LoVo (cell line): ENCODE measurements at regions not wholly inside any gene's neighbourhood (a gene's known extent, or its start where the extent isn't known, plus 50 kb on each side); places are given as distances from the start of the nearest gene placed in this dataset.
A peak's percentile ranks its signal among the peaks of the same experiment; 100 is the strongest.
"Not testable (repeated sequence)": the region's sequence is repeated elsewhere in the genome, so short reads cannot be mapped to it uniquely, and the experiment has no call there.

ENCODE experiments used
- DNase-seq: peaks from one replicate; pipeline ENCODE4 v3.0.0-alpha.2; 2016; ENCODE audit warnings: low spot score

DNA sequence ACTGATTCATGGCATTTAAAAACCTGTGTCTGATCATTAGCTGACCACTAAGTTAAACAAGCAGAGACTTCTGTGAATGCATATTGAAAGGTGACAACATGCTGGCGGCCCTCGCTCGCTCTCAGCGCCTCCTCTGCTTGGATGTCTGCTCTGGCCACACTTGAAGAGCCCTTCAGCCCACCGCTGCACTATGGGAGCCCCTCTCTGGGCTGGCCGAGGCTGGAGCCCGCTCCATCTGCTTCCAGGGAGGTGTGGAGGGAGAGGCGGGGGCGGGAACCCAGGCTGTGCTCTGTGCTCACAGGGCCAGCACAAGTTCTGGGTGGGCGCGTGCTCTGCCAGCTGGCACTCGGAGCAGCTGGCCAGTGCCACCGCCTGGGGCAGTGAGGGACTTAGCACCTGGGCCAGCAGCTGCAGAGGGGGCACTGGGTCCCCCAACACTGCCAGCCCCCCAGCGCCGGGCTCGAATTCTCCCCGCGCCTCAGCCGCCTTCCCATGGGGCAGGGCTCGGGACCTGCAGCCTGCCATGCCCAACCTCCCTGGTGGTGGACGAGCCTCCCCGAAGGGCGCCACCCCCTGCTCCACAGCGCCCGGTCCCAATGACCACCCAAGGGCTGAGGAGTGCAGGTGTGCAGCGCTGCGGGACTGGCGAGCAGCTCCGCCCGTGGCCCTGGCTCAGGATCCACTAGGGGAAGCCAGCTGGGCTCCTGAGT, 252.4 kb downstream of the ZIC4 start:
- DNase-seq = no peak

GRCh38 chr3:147152476-147152875, 253.9 kb downstream of the ZIC4 start:
- DNase-seq = no peak

DNA sequence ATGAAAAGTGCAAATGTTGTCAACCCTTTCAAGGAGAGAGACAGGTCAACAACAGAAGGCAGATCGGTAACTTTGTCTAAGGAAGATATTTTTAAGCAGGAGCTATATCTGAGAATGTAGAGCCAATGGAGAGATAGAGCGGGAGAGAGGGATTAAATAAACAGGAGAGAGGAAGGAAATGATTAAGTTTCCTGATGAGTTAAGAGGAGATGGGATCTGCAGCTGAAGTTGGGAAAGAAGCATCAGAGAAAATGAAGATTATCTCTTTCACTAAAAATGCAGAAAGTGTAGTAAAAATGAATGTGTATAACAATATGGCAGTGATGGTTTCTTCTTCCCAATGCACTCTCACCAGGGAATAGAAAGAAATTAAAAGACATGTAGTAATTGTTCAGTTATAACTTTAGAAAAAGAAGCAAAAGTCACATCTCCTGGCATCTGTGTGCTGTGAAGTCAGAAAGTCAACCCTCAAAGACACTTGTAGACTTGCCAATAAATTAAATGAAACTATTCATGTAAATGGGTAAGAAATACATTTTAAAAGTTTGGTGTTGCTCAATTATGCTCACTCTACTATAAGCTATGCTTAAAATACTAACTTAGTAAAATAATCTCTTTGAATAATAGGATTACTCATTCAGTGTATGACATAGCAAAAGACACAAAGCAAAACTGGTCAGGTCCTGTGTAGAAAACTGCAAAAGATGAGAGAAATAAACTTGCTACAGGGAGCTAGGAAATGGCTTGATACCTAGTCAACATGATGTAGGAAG, 264.6 kb downstream of the ZIC4 start:
- no peak for DNase-seq

DNA sequence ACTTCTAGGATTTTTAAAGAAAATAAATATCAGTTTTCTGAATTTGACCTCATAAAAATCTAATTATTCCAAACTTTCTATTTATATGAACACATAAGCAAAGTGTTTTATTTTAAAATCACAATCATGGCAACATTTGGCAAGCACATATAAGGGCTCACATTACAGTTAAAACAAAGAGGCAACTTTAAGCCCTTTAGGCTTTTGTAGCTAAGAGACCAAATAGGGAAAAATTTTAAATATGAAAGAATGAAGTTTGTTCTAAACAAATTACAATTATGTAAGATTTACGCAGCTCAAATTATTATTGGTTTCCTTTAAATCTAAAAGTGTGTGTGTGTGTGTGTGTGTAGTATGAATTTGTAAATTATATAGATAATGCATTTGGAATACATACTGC, 267.0 kb downstream of the ZIC4 start:
- no peak for DNase-seq

DNA sequence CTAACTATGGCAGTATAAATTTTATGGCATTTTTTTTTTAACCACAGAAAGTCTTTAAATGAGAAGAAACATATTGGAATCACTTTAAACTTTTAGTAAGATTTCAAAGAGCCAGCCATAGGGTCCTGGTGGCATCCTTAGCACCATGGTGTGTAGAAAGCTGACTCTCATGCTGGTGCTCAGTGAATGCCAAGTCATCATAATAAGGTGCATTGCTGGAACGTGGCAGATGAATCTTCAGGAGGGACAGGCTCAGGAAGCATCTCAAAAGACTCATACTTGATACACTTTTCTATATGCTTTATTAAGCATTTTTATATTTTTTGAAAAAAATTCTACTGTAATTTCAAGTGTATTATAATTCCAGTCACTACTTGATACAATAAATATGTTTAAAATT, 274.2 kb downstream of the ZIC4 start:
- DNase-seq = no peak

- no peak for DNase-seq
These were observed 275.9 kb downstream of the ZIC4 start for GRCh38 chr3:147130461-147130860.

- DNase-seq = no peak
These were observed 276.7 kb downstream of the ZIC4 start for GRCh38 chr3:147129665-147130064.

DNA sequence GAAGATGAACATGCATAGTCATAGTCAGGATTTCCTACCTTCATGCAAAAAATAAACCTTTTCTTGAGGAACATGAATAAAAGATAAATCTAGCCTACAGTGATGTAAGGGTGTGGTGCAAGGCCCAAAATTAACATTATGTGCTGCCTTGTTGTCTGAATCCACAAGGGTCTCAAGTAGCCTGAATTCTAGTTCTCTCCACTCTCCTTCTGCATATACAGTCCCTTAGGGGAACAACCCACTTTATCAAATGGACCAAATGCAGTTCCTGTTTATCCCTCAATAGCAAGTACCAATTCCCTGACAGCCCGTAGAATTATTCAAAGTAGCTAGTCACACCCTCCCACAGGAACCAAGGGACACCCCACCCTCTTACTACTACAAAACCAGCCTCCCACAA, 284.0 kb downstream of the ZIC4 start:
- DNase-seq = no peak

GRCh38 chr3:147119989-147120388, 286.4 kb downstream of the ZIC4 start:
- DNase-seq = peak; percentile 5

DNA sequence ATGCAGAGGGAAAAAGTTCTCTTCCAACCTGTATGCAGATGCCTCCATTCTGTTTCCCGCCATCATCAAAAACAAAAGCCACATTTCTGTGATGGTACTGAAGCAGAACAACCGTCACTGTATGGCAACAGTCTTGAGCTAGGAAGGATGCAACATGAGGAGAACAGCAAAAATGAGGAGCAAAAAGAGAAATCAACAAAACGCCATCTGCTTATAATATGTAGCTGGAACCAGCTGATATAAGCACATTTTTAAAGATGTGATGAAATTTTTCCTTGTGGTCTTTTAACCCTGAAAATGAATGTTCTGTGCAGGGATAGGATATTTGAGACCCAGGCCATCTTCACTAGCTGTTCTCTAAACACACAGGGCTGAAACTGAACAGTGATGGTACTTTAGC, 287.0 kb downstream of the ZIC4 start:
- no peak for DNase-seq

- no peak for DNase-seq
These were observed 287.7 kb downstream of the ZIC4 start for GRCh38 chr3:147118611-147119010.

DNA sequence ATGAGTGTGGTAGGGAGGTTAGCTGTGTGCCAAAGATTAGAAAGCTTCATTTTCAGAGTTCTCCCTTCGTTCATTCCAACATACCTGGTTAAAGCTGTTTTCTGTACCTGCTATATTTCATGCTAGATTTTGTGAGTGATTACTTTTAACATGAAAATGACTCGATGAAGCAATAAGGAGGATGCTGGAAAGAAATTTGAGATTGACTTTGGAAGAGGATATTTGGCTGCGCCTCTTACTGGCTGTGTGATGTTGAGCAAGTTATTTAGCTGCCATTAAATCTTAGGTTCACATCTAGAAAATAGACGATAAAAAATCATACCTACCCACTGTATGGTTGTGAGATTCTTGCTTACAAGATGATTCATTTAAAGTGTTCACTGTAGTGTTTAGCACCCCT, 288.7 kb downstream of the ZIC4 start:
- DNase-seq = no peak

DNA sequence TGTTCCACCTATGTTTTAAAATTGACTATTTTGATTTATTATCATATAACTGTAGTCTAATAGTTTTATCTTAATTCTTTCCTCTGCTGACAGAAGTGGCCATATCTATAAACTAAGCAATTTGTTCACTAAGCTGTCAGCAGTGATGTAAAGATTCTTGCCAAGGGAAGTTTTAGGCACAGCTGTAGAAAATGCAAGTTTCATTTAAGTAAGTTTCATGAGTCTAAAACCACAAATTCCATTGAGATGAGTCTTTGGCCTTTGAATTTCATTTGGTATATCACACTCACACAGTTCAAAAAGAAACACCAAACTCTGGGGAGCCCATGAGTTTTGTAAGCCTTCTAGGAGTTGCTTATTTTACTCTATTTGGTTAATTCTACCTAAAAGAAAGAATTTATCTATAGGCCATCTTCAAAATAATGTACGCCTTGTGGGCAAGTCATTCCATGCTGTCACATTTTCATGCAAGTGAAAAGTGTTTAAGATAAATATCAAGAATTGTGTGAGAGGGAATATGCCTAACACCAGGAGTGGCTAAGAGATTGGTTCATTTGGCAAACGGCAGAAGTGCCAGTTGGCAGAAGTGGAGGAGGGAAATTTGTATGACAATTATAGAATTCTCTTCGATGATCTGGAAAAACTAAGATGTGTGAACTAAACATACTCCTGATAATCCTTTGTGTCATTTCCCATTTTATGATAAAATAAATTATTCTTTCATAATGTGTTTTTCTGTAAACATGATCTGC, 292.9 kb downstream of the ZIC4 start:
- DNase-seq = peak; percentile 2

DNA sequence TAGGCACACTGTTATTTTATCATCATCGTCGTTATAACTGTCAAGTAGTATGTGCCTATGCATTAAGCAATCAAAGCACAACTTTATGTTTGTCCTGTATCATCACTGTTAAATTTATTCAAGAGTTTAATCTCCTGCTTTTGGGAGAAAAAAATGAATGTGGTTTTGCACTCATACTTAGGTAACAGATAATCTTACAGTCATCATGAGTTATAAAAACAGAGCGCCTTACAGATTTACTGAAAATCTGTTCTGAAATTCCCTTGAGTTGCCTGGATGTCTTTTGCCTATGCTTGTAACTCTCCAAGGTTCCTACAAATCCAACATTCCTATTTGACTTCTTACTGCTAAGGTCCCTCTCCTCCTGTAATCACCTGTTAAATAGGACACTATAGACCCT, 307.3 kb downstream of the ZIC4 start:
- no peak for DNase-seq

DNA sequence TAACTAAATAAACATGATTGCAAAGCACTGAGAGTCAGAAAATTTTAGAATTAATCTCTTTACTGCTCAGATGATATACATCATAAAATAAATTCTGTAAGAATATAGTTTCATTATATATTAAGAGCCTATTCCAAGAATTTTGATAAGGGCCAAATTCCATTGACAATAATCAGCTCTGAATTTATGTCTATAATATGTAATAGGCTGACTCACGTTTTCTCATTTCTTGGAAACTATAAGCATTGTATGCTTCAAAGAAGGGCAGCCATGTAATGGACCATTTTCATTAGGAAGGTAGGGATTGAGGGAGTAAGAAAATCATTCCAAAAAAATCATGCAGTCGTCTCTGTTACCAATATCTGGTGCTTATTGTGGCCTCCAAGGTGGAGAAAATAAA, 315.9 kb downstream of the ZIC4 start:
- DNase-seq = no peak

DNA sequence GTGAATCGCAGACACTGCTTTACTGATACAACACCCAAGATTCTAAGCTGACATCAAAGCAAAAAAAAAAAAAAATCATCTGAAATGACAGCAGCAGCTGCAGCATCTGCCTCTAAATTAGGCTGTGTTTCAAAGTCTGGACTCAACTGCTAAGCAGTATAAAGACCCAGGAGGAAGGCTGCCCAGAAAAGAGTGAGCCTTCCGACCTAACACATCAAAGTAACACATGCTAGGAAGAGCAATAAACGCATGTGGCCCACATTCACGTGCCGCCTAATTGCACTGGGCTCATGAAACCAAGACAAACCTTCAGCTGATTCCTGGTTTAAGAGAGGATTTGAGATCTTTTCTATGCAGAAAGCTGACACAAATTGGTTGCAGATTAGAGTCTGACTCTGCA, 317.1 kb downstream of the ZIC4 start:
- DNase-seq = no peak

DNA sequence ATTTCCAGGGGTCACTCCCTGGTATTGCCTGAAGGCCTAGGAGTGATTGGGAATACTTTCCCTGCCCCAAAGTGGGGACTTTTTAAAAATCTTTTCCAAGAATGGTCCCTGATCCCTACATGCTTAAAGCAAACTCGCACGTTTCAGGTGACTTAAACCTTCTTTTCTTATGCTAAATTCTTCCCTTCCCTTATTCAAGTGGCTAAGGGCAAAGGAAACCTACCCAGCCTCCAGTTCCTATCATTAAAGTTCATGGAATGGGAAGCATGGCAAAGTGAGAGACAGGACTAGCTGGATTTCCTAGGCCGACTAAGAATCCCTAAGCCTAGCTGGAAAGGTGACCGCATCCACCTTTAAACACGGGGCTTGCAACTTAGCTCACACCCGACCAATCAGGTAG, 346.8 kb downstream of the ZIC4 start:
- DNase-seq = not testable (repeated sequence)

GRCh38 chr3:147049821-147050220, 356.5 kb downstream of the ZIC4 start:
- DNase-seq = no peak

DNA sequence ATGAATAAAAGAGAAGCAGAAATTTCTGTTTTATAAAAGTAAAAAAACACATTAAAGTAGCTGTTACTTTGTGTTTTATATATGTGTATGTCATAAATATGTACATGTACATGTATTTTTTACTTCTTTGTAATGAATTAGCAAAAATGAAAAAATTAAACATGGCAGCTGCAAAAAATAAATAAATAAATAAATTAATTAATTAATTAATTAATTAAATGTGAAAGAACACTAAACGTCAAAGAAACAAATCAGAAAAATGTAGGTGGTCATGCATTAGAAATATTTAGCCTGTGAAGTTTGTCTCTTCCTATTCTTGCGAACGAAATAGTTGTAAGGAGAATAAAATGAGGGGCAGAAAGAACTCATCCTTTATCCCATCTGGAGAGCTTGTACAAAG, 357.0 kb downstream of the ZIC4 start:
- no peak for DNase-seq

DNA sequence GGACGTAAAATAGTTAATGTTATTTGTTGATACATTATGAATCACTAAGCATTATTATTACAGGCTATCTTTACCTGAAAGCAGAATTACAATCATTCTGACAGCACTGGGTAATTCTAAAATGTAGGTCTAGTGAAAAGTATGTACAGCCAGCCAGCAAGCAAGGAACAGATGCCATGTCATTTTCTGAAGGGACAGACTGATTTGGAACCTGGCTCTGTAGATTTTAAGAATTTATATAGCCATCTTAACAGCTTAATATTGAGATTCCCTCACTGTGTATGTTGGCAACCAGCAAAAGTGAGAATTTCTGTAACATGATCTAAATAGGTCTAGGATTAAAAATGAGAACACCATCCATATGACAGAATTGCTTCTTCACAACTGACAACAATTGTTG, 359.4 kb downstream of the ZIC4 start:
- DNase-seq = no peak

GRCh38 chr3:147038481-147038880, 367.9 kb downstream of the ZIC4 start:
- DNase-seq = no peak

GRCh38 chr3:147034359-147034758, 372.0 kb downstream of the ZIC4 start:
- no peak for DNase-seq

GRCh38 chr3:147030274-147030673, 376.1 kb downstream of the ZIC4 start:
- no peak for DNase-seq
